Muscle layer of duodenum (tissue), 2 donors: ENCODE measurements at regions not wholly inside any gene's neighbourhood (a gene's known extent, or its start where the extent isn't known, plus 50 kb on each side); places are given as distances from the start of the nearest gene placed in this dataset.

Source experiments
- H3K27ac ChIP-seq: one replicate; pipeline ENCODE4 v1.7.0; 2013; ENCODE audit warnings: mild to moderate bottlenecking, low read length
- H3K27me3 ChIP-seq: one replicate; pipeline ENCODE4 v1.7.0; 2013; ENCODE audit warnings: low read depth, mild to moderate bottlenecking, control low read depth, low read length
- H3K36me3 ChIP-seq, 2 donors: one replicate each; pipeline ENCODE4 v1.7.0; 2013; ENCODE audit warnings: low read length in 2 of 2, control low read depth in 1 of 2, mild to moderate bottlenecking in 1 of 2; ENCODE audit not compliant: insufficient read depth in 2 of 2, control insufficient read depth in 1 of 2
- H3K4me1 ChIP-seq, 2 donors: one replicate each; pipeline ENCODE4 v1.7.0; 2013; ENCODE audit warnings: low read length in 2 of 2, mild to moderate bottlenecking in 2 of 2, control low read depth in 1 of 2, moderate library complexity in 1 of 2; ENCODE audit not compliant: insufficient read depth in 2 of 2, control insufficient read depth in 1 of 2
- H3K4me3 ChIP-seq, 2 donors: one replicate each; pipeline ENCODE4 v1.7.0; 2013; ENCODE audit warnings: low read length in 2 of 2, low read depth in 1 of 2, mild to moderate bottlenecking in 1 of 2
- H3K9me3 ChIP-seq, 2 donors: one replicate each; pipeline ENCODE4 v1.7.0; 2013; ENCODE audit warnings: low read length in 2 of 2, control low read depth in 1 of 2, mild to moderate bottlenecking in 1 of 2; ENCODE audit not compliant: control insufficient read depth in 1 of 2
- donor health status: healthy.

DNA sequence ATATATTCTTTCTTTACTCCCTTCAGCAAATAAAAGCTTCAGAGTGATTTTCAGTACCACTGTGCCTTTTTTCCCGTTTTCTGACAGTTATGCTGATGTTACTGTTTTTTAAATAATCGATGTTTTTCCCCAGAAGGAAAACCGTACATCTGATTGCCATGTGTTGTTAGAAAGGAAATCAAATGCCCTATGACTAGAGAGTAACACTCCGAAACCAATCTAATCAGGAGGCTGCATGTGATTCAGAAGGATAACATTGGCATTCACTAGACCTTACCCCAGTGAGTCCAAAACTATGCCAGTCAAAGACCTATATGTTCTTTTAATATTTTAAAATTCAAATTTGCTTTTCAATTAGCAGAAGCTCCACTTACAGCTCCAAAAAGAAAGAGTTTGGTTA, 116.3 kb downstream of the TMEM26 start:
- H3K4me1 ChIP-seq = no peaks in the 10 kb centered on the region

DNA sequence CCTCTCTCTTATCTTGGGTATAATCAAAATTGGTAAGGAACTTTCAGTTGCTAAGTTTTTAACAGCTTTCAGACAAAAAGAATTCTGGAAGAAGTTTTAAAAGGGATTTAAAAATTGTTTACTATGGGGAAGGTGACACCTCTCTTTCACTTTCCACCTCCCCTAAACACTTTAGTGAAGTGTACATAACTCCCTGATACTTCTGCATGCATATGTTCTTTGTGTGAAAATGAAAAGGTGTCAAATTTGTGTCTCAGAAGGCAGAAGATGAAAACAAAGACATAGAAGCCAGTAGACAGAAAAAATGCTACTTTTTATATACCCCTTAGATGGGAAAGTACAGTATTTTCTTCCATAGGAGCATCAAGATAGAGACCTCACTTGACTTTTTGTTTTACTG, 117.8 kb downstream of the TMEM26 start:
- Histone ChIP-seq H3K9me3 (no peaks in the 10 kb centered on the region), H3K4me3 (no peak overlapping the region), H3K4me1 (no peaks in the 10 kb centered on the region), H3K36me3 (no peaks in the 10 kb centered on the region), H3K27ac (no peak overlapping the region), H3K27me3 (no peaks in the 10 kb centered on the region)

More for the DNA sequence above, 116.3 kb downstream of the TMEM26 start:
- H3K4me3 ChIP-seq = no peak overlapping the region
- H3K27ac ChIP-seq = no peak overlapping the region
- no peaks in the 10 kb centered on the region for H3K27me3 ChIP-seq
- H3K9me3 ChIP-seq = no peaks in the 10 kb centered on the region
- H3K36me3 ChIP-seq = no peaks in the 10 kb centered on the region

DNA sequence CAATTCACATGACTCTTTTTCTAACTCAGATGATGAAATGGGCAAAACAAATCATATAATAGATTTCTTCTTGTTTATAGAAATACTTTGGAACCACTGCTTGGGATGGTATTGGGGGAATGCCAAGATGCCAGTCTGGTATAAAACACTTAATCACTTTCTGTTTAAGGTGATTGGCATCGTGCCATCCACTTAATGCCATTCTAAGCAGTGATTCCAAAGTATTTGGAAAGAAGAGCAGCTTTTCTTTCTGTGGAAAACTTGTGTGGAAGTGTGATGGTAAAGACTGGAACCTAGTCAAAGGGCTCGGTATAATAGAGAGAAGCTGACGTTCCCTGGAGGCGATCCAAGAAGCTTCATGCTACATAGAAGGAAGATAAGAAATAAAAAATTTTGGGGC, 120.6 kb downstream of the TMEM26 start:
- Histone ChIP-seq H3K27ac (no peak overlapping the region), H3K27me3 (no peaks in the 10 kb centered on the region), H3K4me1 (no peaks in the 10 kb centered on the region), H3K36me3 (no peaks in the 10 kb centered on the region), H3K9me3 (no peaks in the 10 kb centered on the region), H3K4me3 (no peak overlapping the region)

DNA sequence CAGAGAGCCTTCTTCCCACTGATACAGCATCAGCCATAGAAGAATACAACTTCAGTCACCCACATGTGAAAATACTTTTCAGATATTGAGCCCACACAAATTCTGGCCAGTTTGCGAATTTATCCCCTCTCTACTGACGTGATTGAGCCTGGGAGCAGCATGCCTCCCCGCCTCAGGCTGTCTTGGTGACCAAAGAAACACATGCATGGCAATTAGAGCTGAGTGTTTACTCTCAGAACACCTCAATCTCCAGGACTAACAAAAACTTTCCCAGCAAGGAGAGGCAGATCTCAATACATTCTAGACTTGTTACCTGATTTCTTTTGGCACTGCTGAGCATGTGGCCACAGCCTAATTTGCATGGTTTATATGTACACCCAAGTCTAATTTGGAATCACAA, 122.5 kb downstream of the TMEM26 start:
- no peaks in the 10 kb centered on the region for H3K9me3 ChIP-seq

DNA sequence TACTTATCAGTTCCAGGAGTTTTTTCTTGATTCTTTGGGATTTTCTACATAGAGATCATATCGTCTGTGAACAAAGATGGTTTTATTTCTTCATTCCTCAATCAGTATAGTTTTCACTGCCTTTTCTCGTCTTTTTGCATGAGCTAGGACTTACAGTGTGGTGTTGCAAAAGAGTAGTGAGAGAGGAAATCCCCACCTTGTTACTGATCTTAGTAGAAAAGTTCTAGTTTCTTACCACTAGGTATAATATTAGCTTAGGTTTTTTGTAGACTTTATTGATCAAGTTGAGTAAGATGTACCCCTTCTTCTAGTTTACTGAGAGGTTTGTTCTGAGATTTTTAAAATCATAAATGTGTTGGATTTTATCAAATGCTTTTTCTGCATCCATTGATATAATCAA, 123.3 kb downstream of the TMEM26 start:
- Histone ChIP-seq H3K27me3 (no peaks in the 10 kb centered on the region), H3K9me3 (no peaks in the 10 kb centered on the region), H3K27ac (no peak overlapping the region), H3K4me1 (no peaks in the 10 kb centered on the region), H3K4me3 (no peak overlapping the region), H3K36me3 (no peaks in the 10 kb centered on the region)

More for the DNA sequence above, 122.5 kb downstream of the TMEM26 start:
- Histone ChIP-seq H3K4me1 (no peaks in the 10 kb centered on the region), H3K36me3 (no peaks in the 10 kb centered on the region), H3K4me3 (no peak overlapping the region), H3K27me3 (no peaks in the 10 kb centered on the region), H3K27ac (no peak overlapping the region)

DNA sequence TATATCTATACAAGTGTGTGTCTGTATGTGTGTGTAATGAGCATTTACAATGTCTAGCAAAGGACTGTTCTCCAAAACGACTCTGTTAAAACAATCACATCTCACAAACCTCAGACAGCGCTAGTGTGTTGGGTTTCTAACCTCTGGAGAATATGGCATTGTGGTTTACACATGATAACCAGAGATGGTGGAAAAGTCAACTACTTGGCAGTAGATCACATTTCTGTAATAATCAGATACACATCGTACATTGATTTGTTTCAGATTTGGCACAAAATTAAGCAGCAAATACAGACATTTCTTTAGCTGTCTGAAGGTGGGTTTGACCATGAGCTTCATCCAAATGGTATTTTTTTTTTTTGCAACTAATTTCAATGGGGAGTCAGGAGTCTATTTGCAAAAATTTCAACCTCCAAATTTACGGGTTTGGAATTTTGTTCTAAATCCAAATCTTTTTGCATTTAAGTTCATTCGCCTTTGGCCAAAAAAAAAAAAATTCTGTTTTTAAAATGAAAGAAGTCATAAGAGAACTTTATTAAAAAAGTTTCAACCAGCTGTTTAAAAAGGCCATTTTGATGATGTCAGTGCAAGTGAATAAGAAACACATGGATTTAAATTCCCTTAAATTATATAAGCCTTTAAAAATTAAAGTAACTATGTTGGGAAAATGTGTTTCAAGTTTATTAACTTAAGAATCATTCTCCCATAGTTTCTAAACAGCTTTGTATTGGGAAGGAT, 127.8 kb downstream of the TMEM26 start:
- no peaks in the 10 kb centered on the region for H3K4me1 ChIP-seq
- no peak overlapping the region for H3K27ac ChIP-seq
- H3K4me3 ChIP-seq = no peak overlapping the region
- H3K36me3 ChIP-seq = no peaks in the 10 kb centered on the region
- no peaks in the 10 kb centered on the region for H3K9me3 ChIP-seq
- no peaks in the 10 kb centered on the region for H3K27me3 ChIP-seq

DNA sequence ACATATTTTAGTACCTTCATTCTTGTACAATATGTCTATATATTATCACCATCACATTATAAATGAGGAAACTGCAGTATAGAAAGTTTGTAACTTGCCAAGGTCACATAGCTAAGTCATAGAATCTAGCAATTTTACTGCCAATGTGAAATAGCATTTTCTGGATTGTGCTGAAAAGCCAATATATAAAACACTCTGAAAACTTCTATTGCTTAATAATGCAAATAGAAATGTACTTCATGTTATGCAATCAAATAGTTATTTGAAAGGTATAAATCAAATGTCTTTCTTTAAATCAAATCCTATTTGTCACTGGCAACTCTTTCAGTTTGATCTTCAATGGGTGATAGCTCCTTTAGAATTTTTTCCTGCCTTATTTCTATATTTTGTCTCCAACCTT, 129.5 kb downstream of the TMEM26 start:
- Histone ChIP-seq H3K36me3 (no peaks in the 10 kb centered on the region), H3K4me1 (no peaks in the 10 kb centered on the region), H3K27me3 (no peaks in the 10 kb centered on the region), H3K9me3 (no peaks in the 10 kb centered on the region), H3K4me3 (no peak overlapping the region), H3K27ac (no peak overlapping the region)

DNA sequence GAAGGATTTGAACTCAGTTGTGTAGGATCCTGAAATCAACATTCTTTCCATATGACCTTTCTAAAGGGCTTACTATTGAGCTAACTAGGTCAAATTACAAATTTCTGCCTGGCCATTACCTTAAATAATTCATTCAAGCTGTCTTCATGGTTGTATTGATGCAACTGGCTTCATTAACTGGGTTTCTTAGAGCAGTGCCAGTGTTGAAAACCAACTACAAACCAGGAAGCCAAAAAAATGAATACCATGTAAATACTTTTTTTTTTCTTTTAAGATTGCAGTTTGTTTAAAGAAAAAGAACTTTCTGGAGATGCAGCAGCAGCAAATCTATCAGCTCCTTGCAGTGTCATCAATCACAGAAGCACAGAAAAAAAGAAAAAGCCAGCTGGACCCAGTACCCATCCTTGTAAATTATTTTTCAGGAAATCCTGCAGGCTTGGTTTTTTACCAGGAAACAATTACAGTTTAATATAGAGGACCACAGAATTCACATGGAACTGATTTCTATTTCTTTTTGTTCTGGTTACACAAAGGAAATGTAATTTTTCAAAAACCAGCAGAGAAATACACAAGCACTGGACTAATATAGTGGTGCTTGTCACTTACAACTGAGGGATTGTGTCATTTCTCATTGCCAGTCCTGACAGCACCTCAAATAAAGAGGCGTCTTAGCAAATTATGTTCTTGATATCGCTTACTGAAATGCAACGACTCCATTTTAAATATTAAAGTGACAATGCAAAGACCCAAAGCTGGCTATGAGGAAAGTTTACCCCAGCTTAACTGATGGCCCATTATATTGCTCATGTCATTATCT, 131.9 kb downstream of the TMEM26 start:
- Histone ChIP-seq H3K27me3 (no peaks in the 10 kb centered on the region), H3K4me1 (no peaks in the 10 kb centered on the region), H3K36me3 (no peaks in the 10 kb centered on the region), H3K4me3 (no peak overlapping the region), H3K9me3 (no peaks in the 10 kb centered on the region), H3K27ac (no peak overlapping the region)

DNA sequence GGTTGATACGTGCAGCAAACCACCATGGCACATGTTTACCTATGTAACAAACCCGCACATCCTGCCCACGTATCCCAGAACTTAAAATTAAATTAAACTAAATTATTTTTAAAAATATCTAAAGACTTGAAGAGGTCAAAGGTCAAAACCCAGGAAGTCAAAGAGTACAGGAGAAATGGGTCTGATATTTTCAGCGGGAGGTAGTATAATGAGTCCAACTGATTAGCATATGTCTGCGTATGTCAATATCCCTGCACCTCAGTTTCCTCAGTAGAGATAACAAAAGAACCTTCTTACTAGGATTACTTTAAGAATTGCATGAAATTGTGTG, 133.0 kb downstream of the TMEM26 start:
- H3K9me3 ChIP-seq = no peaks in the 10 kb centered on the region
- no peaks in the 10 kb centered on the region for H3K4me1 ChIP-seq
- no peaks in the 10 kb centered on the region for H3K36me3 ChIP-seq
- H3K27me3 ChIP-seq = no peaks in the 10 kb centered on the region
- H3K27ac ChIP-seq = no peak overlapping the region
- no peak overlapping the region for H3K4me3 ChIP-seq

DNA sequence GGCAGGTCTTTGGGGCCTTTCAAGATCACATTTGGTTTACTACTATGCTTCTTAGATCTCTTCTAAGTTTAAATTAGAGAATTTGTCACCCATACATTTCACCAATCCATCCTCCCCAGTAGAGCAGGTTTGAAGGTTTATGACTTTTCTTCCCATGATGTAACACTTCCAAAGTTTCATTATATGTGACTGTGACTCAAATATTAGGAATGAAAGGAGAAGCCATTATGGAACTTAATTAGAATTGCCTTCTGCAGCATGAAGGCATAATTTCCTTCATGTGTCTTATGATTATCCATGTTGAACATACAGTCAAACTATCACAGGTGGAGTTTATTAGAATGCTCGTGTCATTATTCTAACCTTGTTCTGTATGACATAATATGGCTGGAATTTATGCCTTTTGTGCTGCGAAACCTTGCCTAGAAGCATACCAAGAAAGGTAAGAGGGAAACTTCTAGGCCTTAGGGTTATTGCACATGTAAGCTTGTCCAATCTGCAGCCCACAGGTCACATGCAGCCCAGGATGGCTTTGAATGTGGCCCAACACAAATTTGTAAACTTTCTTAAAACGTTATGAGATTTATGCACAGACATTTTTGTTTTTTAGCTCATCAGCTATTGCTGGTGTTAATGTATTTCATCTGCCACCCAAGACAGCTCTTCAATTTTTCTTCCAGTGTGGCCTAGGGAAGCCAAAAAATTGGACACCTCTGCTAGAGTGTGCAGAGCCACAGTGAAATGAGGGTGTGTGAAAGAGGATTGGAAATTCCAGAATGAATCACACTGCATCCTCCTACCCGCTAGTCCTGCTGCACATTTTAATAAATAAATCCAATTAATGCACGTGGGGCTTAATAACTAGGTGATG, 133.6 kb downstream of the TMEM26 start:
- H3K4me1 ChIP-seq = no peaks in the 10 kb centered on the region
- no peaks in the 10 kb centered on the region for H3K27me3 ChIP-seq
- no peaks in the 10 kb centered on the region for H3K36me3 ChIP-seq

DNA sequence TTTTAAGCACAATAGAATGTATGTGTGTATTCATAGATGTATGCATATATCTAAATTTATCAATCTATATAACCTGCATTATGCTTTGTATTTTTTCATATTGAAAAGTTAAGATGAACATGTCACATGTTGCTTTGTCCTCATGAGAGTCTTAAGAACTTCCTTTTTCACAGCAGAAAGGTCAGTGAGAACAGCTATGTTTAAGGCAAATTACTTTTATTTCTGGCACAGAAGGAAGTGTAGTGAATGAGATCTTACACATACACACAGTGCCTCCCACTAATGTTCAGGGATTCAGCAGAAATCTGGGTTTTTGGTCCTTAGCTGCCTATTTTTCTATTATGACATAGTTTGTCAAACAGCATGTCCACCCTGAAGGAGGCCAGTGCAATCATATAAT, 134.8 kb downstream of the TMEM26 start:
- Histone ChIP-seq H3K9me3 (no peaks in the 10 kb centered on the region), H3K27me3 (no peaks in the 10 kb centered on the region), H3K4me3 (no peak overlapping the region), H3K27ac (no peak overlapping the region), H3K4me1 (peaks cover 0 to 5% of the 10 kb centered on the region in 2 donors), H3K36me3 (no peaks in the 10 kb centered on the region)

More for the DNA sequence above, 133.6 kb downstream of the TMEM26 start:
- Histone ChIP-seq H3K9me3 (no peaks in the 10 kb centered on the region), H3K4me3 (no peak overlapping the region), H3K27ac (no peak overlapping the region)
